Fibroblast of villous mesenchyme (primary cell): ENCODE measurements at regions not wholly inside any gene's neighbourhood (a gene's known extent, or its start where the extent isn't known, plus 50 kb on each side); places are given as distances from the start of the nearest gene placed in this dataset.
"Not testable (repeated sequence)": the region's sequence is repeated elsewhere in the genome, so short reads cannot be mapped to it uniquely, and the experiment has no call there.

Experiments used
- DNase-seq: peaks from one replicate; pipeline ENCODE4 v3.0.0-alpha.2; 2010; ENCODE audit warnings: low read depth
- H3K4me3 ChIP-seq: 2 replicates; pipeline ENCODE4 v1.5.1; 2011; ENCODE audit warnings: low read depth, mild to moderate bottlenecking, low read length
- TF ChIP-seq, protein P1 (sequence below): IDR thresholded peaks from 2 replicates; pipeline ENCODE4 v1.5.1; 2012; ENCODE audit warnings: low read depth, mild to moderate bottlenecking, low read length; ENCODE audit not compliant: insufficient read depth

- no peak for DNase-seq
- TF ChIP-seq, protein P1, sequence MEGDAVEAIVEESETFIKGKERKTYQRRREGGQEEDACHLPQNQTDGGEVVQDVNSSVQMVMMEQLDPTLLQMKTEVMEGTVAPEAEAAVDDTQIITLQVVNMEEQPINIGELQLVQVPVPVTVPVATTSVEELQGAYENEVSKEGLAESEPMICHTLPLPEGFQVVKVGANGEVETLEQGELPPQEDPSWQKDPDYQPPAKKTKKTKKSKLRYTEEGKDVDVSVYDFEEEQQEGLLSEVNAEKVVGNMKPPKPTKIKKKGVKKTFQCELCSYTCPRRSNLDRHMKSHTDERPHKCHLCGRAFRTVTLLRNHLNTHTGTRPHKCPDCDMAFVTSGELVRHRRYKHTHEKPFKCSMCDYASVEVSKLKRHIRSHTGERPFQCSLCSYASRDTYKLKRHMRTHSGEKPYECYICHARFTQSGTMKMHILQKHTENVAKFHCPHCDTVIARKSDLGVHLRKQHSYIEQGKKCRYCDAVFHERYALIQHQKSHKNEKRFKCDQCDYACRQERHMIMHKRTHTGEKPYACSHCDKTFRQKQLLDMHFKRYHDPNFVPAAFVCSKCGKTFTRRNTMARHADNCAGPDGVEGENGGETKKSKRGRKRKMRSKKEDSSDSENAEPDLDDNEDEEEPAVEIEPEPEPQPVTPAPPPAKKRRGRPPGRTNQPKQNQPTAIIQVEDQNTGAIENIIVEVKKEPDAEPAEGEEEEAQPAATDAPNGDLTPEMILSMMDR, result no peak
- H3K4me3 ChIP-seq, result no peak overlapping the region
These were observed 1130.2 kb downstream of the SLITRK5 start for GRCh38 chr13:88801361-88801760.

GRCh38 chr13:88802886-88803285 lies 1131.7 kb downstream of the SLITRK5 start:
- DNase-seq, result no peak
- no peak overlapping the region for H3K4me3 ChIP-seq
- TF ChIP-seq, protein P1, result no peak

GRCh38 chr13:88806438-88806837 lies 1135.3 kb downstream of the SLITRK5 start:
- DNase-seq, result no peak
- TF ChIP-seq, protein P1, result no peak
- no peak overlapping the region for H3K4me3 ChIP-seq

- TF ChIP-seq, protein P1, result no peak
- no peak overlapping the region for H3K4me3 ChIP-seq
- DNase-seq, result no peak
These were observed 1146.4 kb downstream of the SLITRK5 start for GRCh38 chr13:88817560-88817959.

- H3K4me3 ChIP-seq, result no peak overlapping the region
- DNase-seq, result no peak
- TF ChIP-seq, protein P1, result no peak
These were observed 1151.9 kb downstream of the SLITRK5 start for GRCh38 chr13:88823114-88823513.

DNA sequence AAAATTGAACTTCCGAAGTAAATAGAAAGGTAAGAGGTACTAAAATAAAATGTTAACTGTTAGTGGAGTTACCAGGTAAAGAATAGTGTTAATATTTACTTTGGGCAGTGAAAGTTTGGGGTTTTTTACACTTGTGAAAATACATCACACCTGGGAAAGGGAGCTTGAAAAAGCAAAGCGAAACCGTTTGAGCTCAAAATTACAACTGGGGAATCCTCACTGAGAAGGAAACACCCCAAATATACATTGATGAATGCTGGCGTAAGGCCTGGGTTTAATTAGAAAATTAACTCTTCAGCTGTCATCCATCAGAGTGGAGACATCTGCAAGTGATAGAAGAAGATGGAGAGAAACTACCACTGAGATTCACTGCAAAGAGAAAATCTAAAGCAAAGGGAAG lies 1153.0 kb downstream of the SLITRK5 start:
- TF ChIP-seq, protein P1, result no peak
- no peak for DNase-seq
- no peak overlapping the region for H3K4me3 ChIP-seq

DNA sequence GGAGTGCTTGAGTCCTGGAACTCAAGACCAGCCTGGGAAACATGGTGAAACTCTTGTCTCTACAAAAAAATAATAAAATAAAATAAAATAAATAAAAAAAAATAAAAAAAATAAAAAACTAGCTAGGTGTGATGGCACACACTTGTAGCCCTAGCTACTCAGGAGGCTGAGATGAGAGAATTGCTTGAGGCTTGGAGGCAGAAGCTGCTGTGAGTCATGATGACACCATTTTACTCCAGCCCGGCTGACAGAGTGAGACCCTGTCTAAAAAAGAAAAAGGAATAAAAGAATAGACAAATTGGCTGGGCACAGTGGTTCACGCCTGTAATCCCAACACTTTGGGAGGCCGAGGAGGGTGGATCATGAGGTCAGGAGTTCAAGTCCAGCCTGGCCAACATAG lies 1168.9 kb downstream of the SLITRK5 start:
- TF ChIP-seq, protein P1, result no peak
- H3K4me3 ChIP-seq, result no peak overlapping the region
- DNase-seq, result no peak

- DNase-seq, H3K4me3 ChIP-seq: not testable (repeated sequence)
These were observed 1181.1 kb downstream of the SLITRK5 start for GRCh38 chr13:88852293-88852692.
